GM12878 (cell line): ENCODE measurements at regions not wholly inside any gene's neighbourhood (a gene's known extent, or its start where the extent isn't known, plus 50 kb on each side); places are given as distances from the start of the nearest gene placed in this dataset.
A peak's percentile ranks its signal among the peaks of the same experiment; 100 is the strongest.

ENCODE experiments used
- BCLAF1 ChIP-seq: fragments of 450-650 bp; IDR thresholded peaks from 2 replicates; pipeline ENCODE4 v1.6.1; 2017; ENCODE audit warnings: antibody characterized with exemption, mild to moderate bottlenecking, moderate library complexity
- CBFB ChIP-seq: IDR thresholded peaks from 2 replicates; pipeline ENCODE4 v1.6.1; 2016; ENCODE audit warnings: antibody characterized with exemption, low read depth
- CBX5 ChIP-seq: sonication (generic); IDR thresholded peaks from 2 replicates; pipeline ENCODE4 v1.6.1; 2016; ENCODE audit warnings: low read depth, moderate library complexity, mild to moderate bottlenecking, inconsistent platforms
- CUX1 ChIP-seq: IDR thresholded peaks from 2 replicates; pipeline ENCODE4 v1.6.1; 2012; ENCODE audit warnings: improper control_type of control experiment, low read depth, low read length; ENCODE audit not compliant: insufficient replicate concordance
- EGR1 ChIP-seq, 2 experiments: IDR thresholded peaks; 1 replicate in 1 of 2; 2 replicates in 1 of 2; pipeline ENCODE4 v1.6.1; 2011 to 2012; ENCODE audit warnings: low read depth in 2 of 2, low read length in 2 of 2, borderline replicate concordance in 1 of 2, mild to moderate bottlenecking in 1 of 2, moderate library complexity in 1 of 2
- GABPA ChIP-seq: IDR thresholded peaks from 2 replicates; pipeline ENCODE4 v1.6.1; 2014; ENCODE audit warnings: antibody characterized with exemption, low read depth, mild to moderate bottlenecking, inconsistent platforms
- HCFC1 ChIP-seq: fragments of 150-350 bp; IDR thresholded peaks from 2 replicates; pipeline ENCODE4 v1.6.1; 2014; ENCODE audit warnings: low read length
- IKZF1 ChIP-seq: fragments of 450-650 bp; conservative IDR thresholded peaks from 2 replicates; pipeline ENCODE4 v1.6.1; 2017; ENCODE audit warnings: antibody characterized with exemption, mild to moderate bottlenecking
- KDM1A ChIP-seq: fragments of 200-600 bp; sonication (generic); IDR thresholded peaks from 2 replicates; pipeline ENCODE4 v1.6.1; 2016; ENCODE audit warnings: borderline replicate concordance
- LARP7 ChIP-seq: fragments of 450-650 bp; IDR thresholded peaks from 2 replicates; pipeline ENCODE4 v1.6.1; 2017; ENCODE audit warnings: mild to moderate bottlenecking
- MTA3 ChIP-seq: IDR thresholded peaks from 2 replicates; pipeline ENCODE4 v1.6.1; 2012; ENCODE audit warnings: low read length, inconsistent platforms, borderline replicate concordance
- MXI1 ChIP-seq: fragments of 150-350 bp; IDR thresholded peaks from 2 replicates; pipeline ENCODE4 v1.6.1; 2011; ENCODE audit warnings: low read depth, mild to moderate bottlenecking, inconsistent platforms, low read length, improper control_type of control experiment
- NBN ChIP-seq: fragments of 450-650 bp; IDR thresholded peaks from 2 replicates; pipeline ENCODE4 v1.6.1; 2016
- NFYA ChIP-seq: IDR thresholded peaks from 2 replicates; pipeline ENCODE4 v1.6.1; 2011; ENCODE audit warnings: low read depth, mild to moderate bottlenecking, low read length, improper control_type of control experiment, borderline replicate concordance
- NRF1 ChIP-seq: conservative IDR thresholded peaks from 2 replicates; pipeline ENCODE4 v1.6.1; 2011; ENCODE audit warnings: mild to moderate bottlenecking, low read depth, low read length, improper control_type of control experiment
- PAX8 ChIP-seq: fragments of 450-650 bp; IDR thresholded peaks from 2 replicates; pipeline ENCODE4 v1.6.1; 2017; ENCODE audit warnings: mild to moderate bottlenecking, moderate library complexity
- POU2F2 ChIP-seq: IDR thresholded peaks from 3 replicates; pipeline ENCODE4 v1.6.1; 2011; ENCODE audit warnings: low read depth, mild to moderate bottlenecking, low read length, borderline replicate concordance
- RB1 ChIP-seq: fragments of 450-650 bp; formaldehyde crosslinking; IDR thresholded peaks from 2 replicates; pipeline ENCODE4 v1.6.1; 2017; ENCODE audit warnings: mild to moderate bottlenecking, borderline replicate concordance
- SIN3A ChIP-seq: IDR thresholded peaks from 2 replicates; pipeline ENCODE4 v1.6.1; 2012; ENCODE audit warnings: low read depth, low read length, improper control_type of control experiment
- SMC3 ChIP-seq: IDR thresholded peaks from 2 replicates; pipeline ENCODE4 v1.6.1; 2011; ENCODE audit warnings: low read length, improper control_type of control experiment, borderline replicate concordance
- SUZ12 ChIP-seq: fragments of 200-600 bp; sonication (generic); IDR thresholded peaks from one replicate; pipeline ENCODE4 v1.6.1; 2018; ENCODE audit warnings: antibody characterized with exemption, mild to moderate bottlenecking; ENCODE audit not compliant: unreplicated experiment
- TCF7 ChIP-seq: IDR thresholded peaks from 2 replicates; pipeline ENCODE4 v1.6.1; 2014; ENCODE audit warnings: antibody characterized with exemption, borderline replicate concordance
- ZBED1 ChIP-seq: IDR thresholded peaks from 2 replicates; pipeline ENCODE4 v1.6.1; 2016; ENCODE audit warnings: borderline replicate concordance
- ZNF384 ChIP-seq: IDR thresholded peaks from 2 replicates; pipeline ENCODE4 v1.6.1; 2012; ENCODE audit warnings: low read depth, mild to moderate bottlenecking, low read length, improper control_type of control experiment, borderline replicate concordance
- TF ChIP-seq, protein P1 (sequence below): IDR thresholded peaks from 2 replicates; pipeline ENCODE4 v1.6.1; 2011; ENCODE audit warnings: low read depth, mild to moderate bottlenecking, low read length, moderate library complexity, borderline replicate concordance; ENCODE audit errors: extremely low read depth

DNA sequence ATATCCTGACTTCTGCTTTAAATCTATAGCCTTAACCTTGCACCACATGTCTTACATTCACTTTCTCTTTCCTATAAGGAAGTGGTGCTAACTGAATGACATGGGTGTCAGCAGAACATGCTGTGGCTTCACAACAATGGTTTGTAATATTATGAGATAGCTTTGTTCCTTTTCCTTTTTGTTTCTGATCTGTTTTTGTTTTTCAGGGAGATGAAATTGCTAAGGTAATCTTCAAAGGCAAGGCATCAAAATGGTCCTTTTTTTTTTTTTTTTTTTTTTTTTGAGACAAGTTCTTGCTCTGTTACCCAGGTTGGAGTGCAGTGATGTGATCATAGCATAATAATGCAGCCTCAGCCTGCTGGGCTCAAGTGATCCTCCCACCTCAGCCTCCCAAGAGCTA lies 53.6 kb upstream of the RANBP6 start (continued):
- TF ChIP-seq SUZ12: no peak
- TF ChIP-seq CUX1: no peak
- TF ChIP-seq HCFC1: no peak
- 0 out of 2 replicates have a peak, but pooled peaks have one; percentile 23 for TF ChIP-seq CBX5
- TF ChIP-seq NBN: peak; percentile 71; the same call in 1 of the 2 replicates
- no peak for TF ChIP-seq EGR1 (IDR thresholded peaks at IDR 0.05; ENCODE audit: borderline replicate concordance in 1 of 2, low read depth in 2 of 2, low read length in 2 of 2)
- no peak for TF ChIP-seq MTA3
- no peak for TF ChIP-seq GABPA
- no peak for TF ChIP-seq CBFB
- no peak for TF ChIP-seq PAX8
- no peak for TF ChIP-seq BCLAF1
- no peak for TF ChIP-seq ZBED1
- TF ChIP-seq RB1: no peak
- no peak for TF ChIP-seq SMC3
- no peak for TF ChIP-seq TCF7
- no peak for TF ChIP-seq SIN3A
- no peak for TF ChIP-seq NRF1
- TF ChIP-seq NFYA: no peak
- peak; percentile 89 for TF ChIP-seq MXI1
- no peak for TF ChIP-seq KDM1A
- TF ChIP-seq, protein P1, sequence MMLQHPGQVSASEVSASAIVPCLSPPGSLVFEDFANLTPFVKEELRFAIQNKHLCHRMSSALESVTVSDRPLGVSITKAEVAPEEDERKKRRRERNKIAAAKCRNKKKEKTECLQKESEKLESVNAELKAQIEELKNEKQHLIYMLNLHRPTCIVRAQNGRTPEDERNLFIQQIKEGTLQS: no peak
- no peak for TF ChIP-seq POU2F2
- peak; percentile 58; the same call in 1 of the 2 replicates for TF ChIP-seq ZNF384
- no peak for TF ChIP-seq LARP7
- TF ChIP-seq IKZF1: no peak
